ENCODE measurements at regions not wholly inside any gene's neighbourhood (a gene's known extent, or its start where the extent isn't known, plus 50 kb on each side); places are given as distances from the start of the nearest gene placed in this dataset.

DNA sequence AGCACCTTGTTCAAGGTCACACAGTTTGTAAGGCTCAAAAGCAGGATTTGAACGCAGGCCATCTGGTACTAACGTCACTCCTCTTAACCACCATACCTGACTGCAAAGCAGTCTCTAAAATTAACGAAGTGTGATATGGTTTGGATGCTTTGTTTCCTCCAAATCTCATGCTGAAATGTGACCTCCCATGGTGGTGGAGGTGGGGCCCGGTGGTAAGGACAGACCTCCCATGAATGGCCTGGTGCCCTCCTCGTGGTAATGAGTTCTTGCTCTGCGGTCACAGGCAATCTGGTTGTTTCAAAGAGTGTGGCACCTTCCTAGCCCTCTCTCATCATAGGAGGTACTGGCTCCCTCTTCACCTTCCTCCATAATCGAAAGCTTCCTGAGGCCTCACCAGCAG, 102.2 kb upstream of the BCL2L14 start:
- no peaks in the 10 kb centered on the region for H3K27me3 ChIP-seq
- no peak overlapping the region for H3K4me3 ChIP-seq
- peaks cover 0 to 4% of the 10 kb centered on the region in 2 donors for H3K4me1 ChIP-seq
- no peak for DNase-seq (ENCODE audit: low spot score in 2 of 2)
- TF ChIP-seq POLR2AphosphoS5 (IDR thresholded peaks at IDR 0.05) (no peak), POLR2A (IDR thresholded peaks at IDR 0.05) (no peak)
- TF ChIP-seq, protein P1, sequence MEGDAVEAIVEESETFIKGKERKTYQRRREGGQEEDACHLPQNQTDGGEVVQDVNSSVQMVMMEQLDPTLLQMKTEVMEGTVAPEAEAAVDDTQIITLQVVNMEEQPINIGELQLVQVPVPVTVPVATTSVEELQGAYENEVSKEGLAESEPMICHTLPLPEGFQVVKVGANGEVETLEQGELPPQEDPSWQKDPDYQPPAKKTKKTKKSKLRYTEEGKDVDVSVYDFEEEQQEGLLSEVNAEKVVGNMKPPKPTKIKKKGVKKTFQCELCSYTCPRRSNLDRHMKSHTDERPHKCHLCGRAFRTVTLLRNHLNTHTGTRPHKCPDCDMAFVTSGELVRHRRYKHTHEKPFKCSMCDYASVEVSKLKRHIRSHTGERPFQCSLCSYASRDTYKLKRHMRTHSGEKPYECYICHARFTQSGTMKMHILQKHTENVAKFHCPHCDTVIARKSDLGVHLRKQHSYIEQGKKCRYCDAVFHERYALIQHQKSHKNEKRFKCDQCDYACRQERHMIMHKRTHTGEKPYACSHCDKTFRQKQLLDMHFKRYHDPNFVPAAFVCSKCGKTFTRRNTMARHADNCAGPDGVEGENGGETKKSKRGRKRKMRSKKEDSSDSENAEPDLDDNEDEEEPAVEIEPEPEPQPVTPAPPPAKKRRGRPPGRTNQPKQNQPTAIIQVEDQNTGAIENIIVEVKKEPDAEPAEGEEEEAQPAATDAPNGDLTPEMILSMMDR (IDR thresholded peaks at IDR 0.05) = no peak
- no peaks in the 10 kb centered on the region for H3K9me3 ChIP-seq
- H3K36me3 ChIP-seq = no peaks in the 10 kb centered on the region
- no peak overlapping the region for H3K27ac ChIP-seq
- intact Hi-C loops (cut with DNase I; ENCODE audit: low total_unique reads) = no loop called here

DNA sequence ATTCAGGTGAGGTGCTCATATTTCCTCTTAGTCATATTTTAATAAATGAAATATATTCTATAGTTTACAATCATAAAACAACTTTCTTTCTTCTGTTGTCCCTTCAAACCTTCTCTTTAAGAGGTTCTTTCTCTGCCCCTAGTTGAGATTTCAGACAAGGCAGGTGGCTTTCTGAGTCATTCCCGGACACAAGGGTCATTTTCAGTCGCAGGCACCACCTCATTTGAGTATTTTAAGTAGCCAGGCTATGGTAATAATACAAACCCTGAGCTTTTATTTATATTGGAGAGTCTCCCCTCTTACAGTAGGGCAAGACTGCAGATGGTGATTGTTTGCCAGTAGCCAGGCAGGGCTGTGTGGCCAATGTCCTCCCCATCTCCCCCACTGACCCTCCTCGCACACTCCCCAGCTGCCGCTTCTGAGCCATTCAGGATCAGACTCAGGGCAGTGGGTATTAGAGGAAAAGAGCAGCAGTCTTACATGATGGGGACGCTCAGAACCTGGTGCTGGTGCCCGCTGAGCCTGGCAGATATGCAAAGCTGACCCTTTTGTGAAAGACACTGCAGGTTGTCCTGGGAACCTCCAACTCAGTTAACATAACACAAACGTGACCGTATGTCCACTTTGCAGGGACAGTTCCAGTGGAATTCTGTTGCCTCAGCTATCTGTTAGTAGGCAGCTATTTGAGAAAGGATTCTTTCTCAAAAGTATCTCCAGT, 101.1 kb upstream of the BCL2L14 start:
- no peak for DNase-seq (ENCODE audit: low spot score in 2 of 2)
- Histone ChIP-seq H3K4me1 (peaks cover 0 to 4% of the 10 kb centered on the region in 2 donors), H3K27ac (no peak overlapping the region), H3K9me3 (no peaks in the 10 kb centered on the region), H3K36me3 (no peaks in the 10 kb centered on the region), H3K27me3 (no peaks in the 10 kb centered on the region), H3K4me3 (no peak overlapping the region)
- TF ChIP-seq POLR2AphosphoS5 (IDR thresholded peaks at IDR 0.05) (no peak), POLR2A (IDR thresholded peaks at IDR 0.05) (no peak)
- TF ChIP-seq, protein P1 (IDR thresholded peaks at IDR 0.05) = no peak
- intact Hi-C loops (cut with DNase I; ENCODE audit: low total_unique reads) = no loop called here

- Histone ChIP-seq H3K4me1 (peaks cover 0 to 4% of the 10 kb centered on the region in 2 donors), H3K27ac (no peak overlapping the region), H3K9me3 (no peaks in the 10 kb centered on the region), H3K4me3 (no peak overlapping the region), H3K36me3 (no peaks in the 10 kb centered on the region), H3K27me3 (no peaks in the 10 kb centered on the region)
- no peak for DNase-seq (ENCODE audit: low spot score in 2 of 2)
- no peak for TF ChIP-seq POLR2A (IDR thresholded peaks at IDR 0.05)
- TF ChIP-seq, protein P1 (IDR thresholded peaks at IDR 0.05) = no peak
- no peak for TF ChIP-seq POLR2AphosphoS5 (IDR thresholded peaks at IDR 0.05)
- intact Hi-C loops (cut with DNase I; ENCODE audit: low total_unique reads) = no loop called here
Observed at GRCh38 chr12:11970155-11970520, 100.6 kb upstream of the BCL2L14 start.

DNA sequence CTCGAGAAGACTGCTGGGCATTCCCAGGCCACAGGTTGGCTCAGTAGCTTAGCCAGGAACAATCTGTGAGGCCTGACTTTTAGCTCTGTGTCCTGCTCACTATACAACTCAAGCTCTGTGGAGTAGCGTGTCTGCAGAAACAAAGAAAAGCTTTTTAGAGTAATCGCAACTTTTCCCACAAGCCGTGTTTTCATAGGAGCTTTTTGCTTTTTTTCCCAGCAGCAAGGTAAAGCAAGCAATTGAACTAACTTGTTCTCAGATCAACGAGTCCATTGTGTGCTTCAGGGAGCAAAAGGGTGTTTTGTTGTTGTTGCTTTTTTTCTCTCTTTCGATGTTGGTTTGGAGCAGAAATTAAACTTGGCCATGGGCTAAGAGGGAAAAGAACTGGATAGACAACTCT, 97.3 kb upstream of the BCL2L14 start:
- H3K4me1 ChIP-seq = peaks cover 0 to under 1% of the 10 kb centered on the region in 2 donors
- H3K36me3 ChIP-seq = no peaks in the 10 kb centered on the region
- no peaks in the 10 kb centered on the region for H3K27me3 ChIP-seq
- TF ChIP-seq POLR2A (IDR thresholded peaks at IDR 0.05) (no peak), POLR2AphosphoS5 (IDR thresholded peaks at IDR 0.05) (no peak)
- TF ChIP-seq, protein P1 (IDR thresholded peaks at IDR 0.05) = no peak
- no peak overlapping the region for H3K4me3 ChIP-seq
- intact Hi-C loops (cut with DNase I; ENCODE audit: low total_unique reads) = no loop called here
- H3K9me3 ChIP-seq = no peaks in the 10 kb centered on the region
- peak overlapping the region; percentile 23 to 48 for H3K27ac ChIP-seq
- no peak for DNase-seq (ENCODE audit: low spot score in 2 of 2)

GRCh38 chr12:11976005-11976404, 94.7 kb upstream of the BCL2L14 start:
- H3K9me3 ChIP-seq = no peaks in the 10 kb centered on the region
- no peaks in the 10 kb centered on the region for H3K4me1 ChIP-seq
- H3K27ac ChIP-seq = no peak overlapping the region
- H3K36me3 ChIP-seq = no peaks in the 10 kb centered on the region
- intact Hi-C loops (cut with DNase I; ENCODE audit: low total_unique reads) = no loop called here
- no peak overlapping the region for H3K4me3 ChIP-seq
- DNase-seq (ENCODE audit: low spot score in 2 of 2) = no peak
- TF ChIP-seq POLR2A (IDR thresholded peaks at IDR 0.05) (no peak), POLR2AphosphoS5 (IDR thresholded peaks at IDR 0.05) (no peak)
- TF ChIP-seq, protein P1 (IDR thresholded peaks at IDR 0.05) = no peak
- no peaks in the 10 kb centered on the region for H3K27me3 ChIP-seq
